GM12878 (cell line): ENCODE measurements at regions not wholly inside any gene's neighbourhood (a gene's known extent, or its start where the extent isn't known, plus 50 kb on each side); places are given as distances from the start of the nearest gene placed in this dataset.

Experiments used
- HDAC2 ChIP-seq: fragments of 200-600 bp; sonication (generic); IDR thresholded peaks from 2 replicates; pipeline ENCODE4 v1.6.1; 2017
- HSF1 ChIP-seq: fragments of 150-350 bp; IDR thresholded peaks from 2 replicates; pipeline ENCODE4 v1.6.1; 2014; ENCODE audit warnings: mild to moderate bottlenecking, low read depth, low read length
- NFIC ChIP-seq: IDR thresholded peaks from 2 replicates; pipeline ENCODE4 v1.6.1; 2012; ENCODE audit warnings: low read depth, mild to moderate bottlenecking, inconsistent platforms, low read length, moderate library complexity
- SREBF1 ChIP-seq: IDR thresholded peaks from 2 replicates; pipeline ENCODE4 v1.6.1; 2012; ENCODE audit warnings: mild to moderate bottlenecking, low read length
- STAT3 ChIP-seq: IDR thresholded peaks from 2 replicates; pipeline ENCODE4 v1.6.1; 2011; ENCODE audit warnings: low read depth, low read length, improper control_type of control experiment
- TBL1XR1 ChIP-seq: IDR thresholded peaks from 2 replicates; pipeline ENCODE4 v1.6.1; 2012; ENCODE audit warnings: low read depth, low read length, improper control_type of control experiment
- ZNF217 ChIP-seq: fragments of 450-650 bp; IDR thresholded peaks from 2 replicates; pipeline ENCODE4 v1.6.1; 2017; ENCODE audit warnings: antibody characterized with exemption, mild to moderate bottlenecking
- TF ChIP-seq, protein P1 (sequence below): fragments of 450-650 bp; IDR thresholded peaks from 2 replicates; pipeline ENCODE4 v1.6.1; 2016; ENCODE audit warnings: mild to moderate bottlenecking, moderate library complexity, borderline replicate concordance
- TF ChIP-seq, protein P2 (sequence below): fragments of 450-650 bp; IDR thresholded peaks from 2 replicates; pipeline ENCODE4 v1.6.1; 2017; ENCODE audit warnings: mild to moderate bottlenecking, low read depth, inconsistent platforms; ENCODE audit not compliant: poor library complexity, severe bottlenecking

DNA sequence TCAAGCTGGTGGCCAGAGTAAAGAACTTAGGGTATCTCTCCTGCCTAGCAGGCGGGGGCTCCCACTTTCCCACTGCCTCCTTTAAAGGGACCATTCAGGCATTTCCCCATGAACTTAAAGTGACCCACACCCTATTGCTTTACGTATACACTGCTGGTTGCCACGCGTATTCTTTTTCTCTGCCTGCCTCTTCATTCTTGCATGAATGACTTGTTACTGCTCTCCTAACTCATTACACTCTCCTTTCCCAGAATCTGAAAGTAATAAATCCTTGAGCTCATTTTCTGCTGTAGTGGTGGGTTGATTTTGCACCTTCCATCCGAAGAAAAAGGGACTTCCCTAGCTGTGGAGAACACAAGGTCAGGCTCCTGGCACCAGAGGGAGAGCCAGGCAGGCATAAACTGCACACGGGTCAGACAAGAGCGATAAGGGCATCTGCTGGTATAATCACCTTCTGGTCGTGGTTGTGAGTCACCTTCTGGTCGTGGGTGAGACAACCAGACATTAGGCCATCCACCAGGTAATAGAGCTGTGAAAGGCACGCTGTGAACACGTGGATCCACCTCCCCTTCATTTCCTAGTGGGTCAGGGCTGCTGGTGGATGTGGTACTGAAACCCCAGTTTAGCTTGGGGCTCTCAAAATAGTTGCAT lies 950.3 kb downstream of the SOCS6 start (continued):
- TF ChIP-seq, protein P1, sequence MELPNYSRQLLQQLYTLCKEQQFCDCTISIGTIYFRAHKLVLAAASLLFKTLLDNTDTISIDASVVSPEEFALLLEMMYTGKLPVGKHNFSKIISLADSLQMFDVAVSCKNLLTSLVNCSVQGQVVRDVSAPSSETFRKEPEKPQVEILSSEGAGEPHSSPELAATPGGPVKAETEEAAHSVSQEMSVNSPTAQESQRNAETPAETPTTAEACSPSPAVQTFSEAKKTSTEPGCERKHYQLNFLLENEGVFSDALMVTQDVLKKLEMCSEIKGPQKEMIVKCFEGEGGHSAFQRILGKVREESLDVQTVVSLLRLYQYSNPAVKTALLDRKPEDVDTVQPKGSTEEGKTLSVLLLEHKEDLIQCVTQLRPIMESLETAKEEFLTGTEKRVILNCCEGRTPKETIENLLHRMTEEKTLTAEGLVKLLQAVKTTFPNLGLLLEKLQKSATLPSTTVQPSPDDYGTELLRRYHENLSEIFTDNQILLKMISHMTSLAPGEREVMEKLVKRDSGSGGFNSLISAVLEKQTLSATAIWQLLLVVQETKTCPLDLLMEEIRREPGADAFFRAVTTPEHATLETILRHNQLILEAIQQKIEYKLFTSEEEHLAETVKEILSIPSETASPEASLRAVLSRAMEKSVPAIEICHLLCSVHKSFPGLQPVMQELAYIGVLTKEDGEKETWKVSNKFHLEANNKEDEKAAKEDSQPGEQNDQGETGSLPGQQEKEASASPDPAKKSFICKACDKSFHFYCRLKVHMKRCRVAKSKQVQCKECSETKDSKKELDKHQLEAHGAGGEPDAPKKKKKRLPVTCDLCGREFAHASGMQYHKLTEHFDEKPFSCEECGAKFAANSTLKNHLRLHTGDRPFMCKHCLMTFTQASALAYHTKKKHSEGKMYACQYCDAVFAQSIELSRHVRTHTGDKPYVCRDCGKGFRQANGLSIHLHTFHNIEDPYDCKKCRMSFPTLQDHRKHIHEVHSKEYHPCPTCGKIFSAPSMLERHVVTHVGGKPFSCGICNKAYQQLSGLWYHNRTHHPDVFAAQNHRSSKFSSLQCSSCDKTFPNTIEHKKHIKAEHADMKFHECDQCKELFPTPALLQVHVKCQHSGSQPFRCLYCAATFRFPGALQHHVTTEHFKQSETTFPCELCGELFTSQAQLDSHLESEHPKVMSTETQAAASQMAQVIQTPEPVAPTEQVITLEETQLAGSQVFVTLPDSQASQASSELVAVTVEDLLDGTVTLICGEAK: no peak
- TF ChIP-seq NFIC (no peak), TBL1XR1 (no peak), HSF1 (no peak), HDAC2 (no peak), SREBF1 (no peak), ZNF217 (no peak), STAT3 (no peak)
- TF ChIP-seq, protein P2, sequence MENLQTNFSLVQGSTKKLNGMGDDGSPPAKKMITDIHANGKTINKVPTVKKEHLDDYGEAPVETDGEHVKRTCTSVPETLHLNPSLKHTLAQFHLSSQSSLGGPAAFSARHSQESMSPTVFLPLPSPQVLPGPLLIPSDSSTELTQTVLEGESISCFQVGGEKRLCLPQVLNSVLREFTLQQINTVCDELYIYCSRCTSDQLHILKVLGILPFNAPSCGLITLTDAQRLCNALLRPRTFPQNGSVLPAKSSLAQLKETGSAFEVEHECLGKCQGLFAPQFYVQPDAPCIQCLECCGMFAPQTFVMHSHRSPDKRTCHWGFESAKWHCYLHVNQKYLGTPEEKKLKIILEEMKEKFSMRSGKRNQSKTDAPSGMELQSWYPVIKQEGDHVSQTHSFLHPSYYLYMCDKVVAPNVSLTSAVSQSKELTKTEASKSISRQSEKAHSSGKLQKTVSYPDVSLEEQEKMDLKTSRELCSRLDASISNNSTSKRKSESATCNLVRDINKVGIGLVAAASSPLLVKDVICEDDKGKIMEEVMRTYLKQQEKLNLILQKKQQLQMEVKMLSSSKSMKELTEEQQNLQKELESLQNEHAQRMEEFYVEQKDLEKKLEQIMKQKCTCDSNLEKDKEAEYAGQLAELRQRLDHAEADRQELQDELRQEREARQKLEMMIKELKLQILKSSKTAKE: no peak
